GM12878 (cell line): ENCODE measurements at regions not wholly inside any gene's neighbourhood (a gene's known extent, or its start where the extent isn't known, plus 50 kb on each side); places are given as distances from the start of the nearest gene placed in this dataset.

Experiments
- ATAC-seq: fragments of 200-7000 bp; cut with Tn5 transposase; 3 replicates; pipeline ENCODE4 v1.9.1; 2020; ENCODE audit warnings: mild to moderate bottlenecking, moderate library complexity
- BruUV-seq: library from RNA; stranded (reverse); fragments of 400-500 nt; replicated peaks from 2 replicates; lab custom pipeline; 2021; lab: Mats Ljungman, UMichigan
- CTCF ChIA-PET: fragments of 300-600 bp; sonication (Branson Sonifier 250); formaldehyde crosslinking; extraction: SDS; loops from one replicate; lab custom pipeline; 2021; ENCODE audit warnings: inconsistent platforms; lab: Yijun Ruan, JAX
- POLR2A ChIA-PET: fragments of 350-600 bp; formaldehyde crosslinking; extraction: SDS; loops from one replicate; lab custom pipeline; 2021; ENCODE audit warnings: inconsistent platforms; lab: Charles Lee
- RAD21 ChIA-PET: fragments of 300-600 bp; sonication (Branson Sonifier 250); formaldehyde crosslinking; loops from one replicate; lab custom pipeline; 2023; ENCODE audit warnings: antibody characterized with exemption; ENCODE audit not compliant: unreplicated experiment; lab: Charles Lee
- SMC1A ChIA-PET: fragments of 300-600 bp; sonication (Branson Sonifier 250); formaldehyde crosslinking; loops from one replicate; lab custom pipeline; 2023; ENCODE audit not compliant: unreplicated experiment, uncharacterized antibody; lab: Charles Lee
- DNase-seq: peaks from one replicate; pipeline ENCODE4 v3.0.0-alpha.2; 2011; ENCODE audit warnings: low read depth, low spot score
- FAIRE-seq: peaks from 3 replicates; lab custom pipeline; 2011; peaks lifted over from hg19 to GRCh38; lab: Jason Lieb, UNC
- H2AFZ ChIP-seq: 2 replicates; pipeline ENCODE4 v1.6.0; 2011; ENCODE audit warnings: low read depth, low read length, control low read depth; ENCODE audit not compliant: control insufficient read depth
- H3K27ac ChIP-seq: 2 replicates; pipeline ENCODE4 v1.5.1; 2011; ENCODE audit warnings: control low read depth; ENCODE audit not compliant: control insufficient read depth, insufficient read depth
- H3K27me3 ChIP-seq, 2 experiments: replicated peaks in 1 of 2; 2 replicates each; pipeline versions ENCODE4 v1.6.0 to v1.6.1; 2011; ENCODE audit warnings: low read length in 1 of 2; ENCODE audit not compliant: control insufficient read depth in 2 of 2, insufficient read depth in 2 of 2
- H3K36me3 ChIP-seq, 2 experiments: 2 replicates each; pipeline ENCODE4 v1.5.1; 2011; ENCODE audit warnings: low read length in 1 of 2; ENCODE audit not compliant: control insufficient read depth in 2 of 2, insufficient read depth in 2 of 2
- H3K4me1 ChIP-seq: 2 replicates; pipeline ENCODE4 v1.6.1; 2011; ENCODE audit warnings: mild to moderate bottlenecking, low read length, moderate library complexity, mixed read lengths; ENCODE audit not compliant: control insufficient read depth, insufficient read depth
- H3K4me2 ChIP-seq: 2 replicates; pipeline ENCODE4 v1.6.0; 2011; ENCODE audit warnings: control low read depth; ENCODE audit not compliant: control insufficient read depth, insufficient read depth
- H3K4me3 ChIP-seq: fragments of 200-600 bp; sonication (generic); 2 replicates; pipeline ENCODE4 v1.5.1; 2016
- H3K79me2 ChIP-seq: 2 replicates; pipeline ENCODE4 v1.6.0; 2011; ENCODE audit warnings: low read length; ENCODE audit not compliant: control insufficient read depth, insufficient read depth
- H3K9ac ChIP-seq: 2 replicates; pipeline ENCODE4 v1.8.0; 2011; ENCODE audit warnings: low read length, control low read depth, mixed read lengths; ENCODE audit not compliant: control insufficient read depth, insufficient read depth
- H3K9me3 ChIP-seq: replicated peaks from 3 replicates; pipeline ENCODE4 v1.5.1; 2011; ENCODE audit warnings: mild to moderate bottlenecking, low read length; ENCODE audit not compliant: control insufficient read depth, insufficient read depth
- H4K20me1 ChIP-seq: 2 replicates; pipeline ENCODE4 v1.6.0; 2011; ENCODE audit not compliant: control insufficient read depth, insufficient read depth
- ASH2L ChIP-seq: fragments of 300-600, 200-600 bp; sonication (generic); IDR thresholded peaks from 2 replicates; pipeline ENCODE4 v1.6.1; 2017; ENCODE audit warnings: low read depth, mild to moderate bottlenecking, borderline replicate concordance
- BACH1 ChIP-seq: fragments of 450-650 bp; IDR thresholded peaks from 2 replicates; pipeline ENCODE4 v1.6.1; 2017; ENCODE audit warnings: mild to moderate bottlenecking, borderline replicate concordance
- DPF2 ChIP-seq: fragments of 450-650 bp; IDR thresholded peaks from 2 replicates; pipeline ENCODE4 v1.6.1; 2017; ENCODE audit warnings: mild to moderate bottlenecking
- GATAD2B ChIP-seq: fragments of 450-650 bp; conservative IDR thresholded peaks from 2 replicates; pipeline ENCODE4 v1.6.1; 2017; ENCODE audit warnings: low read depth, mild to moderate bottlenecking, moderate library complexity
- HDAC6 ChIP-seq: fragments of 200-600 bp; sonication (generic); IDR thresholded peaks from one replicate; pipeline ENCODE4 v1.8.0; 2017; ENCODE audit warnings: antibody characterized with exemption; ENCODE audit not compliant: unreplicated experiment
- MTA2 ChIP-seq: fragments of 450-650 bp; IDR thresholded peaks from 2 replicates; pipeline ENCODE4 v1.6.1; 2016; ENCODE audit warnings: low read depth, mild to moderate bottlenecking, moderate library complexity
- RAD51 ChIP-seq: fragments of 450-650 bp; IDR thresholded peaks from 2 replicates; pipeline ENCODE4 v1.6.1; 2016; ENCODE audit warnings: moderate library complexity, mild to moderate bottlenecking, inconsistent platforms
- RB1 ChIP-seq: fragments of 450-650 bp; formaldehyde crosslinking; IDR thresholded peaks from 2 replicates; pipeline ENCODE4 v1.6.1; 2017; ENCODE audit warnings: mild to moderate bottlenecking, borderline replicate concordance
- RELA ChIP-seq: fragments of 450-650 bp; IDR thresholded peaks from 2 replicates; pipeline ENCODE4 v1.8.0; 2014; ENCODE audit warnings: borderline replicate concordance; ENCODE audit not compliant: partially characterized antibody
- SMAD1 ChIP-seq: fragments of 450-650 bp; IDR thresholded peaks from 2 replicates; pipeline ENCODE4 v1.6.1; 2018; ENCODE audit warnings: mild to moderate bottlenecking, low read depth; ENCODE audit not compliant: partially characterized antibody
- SMC3 ChIP-seq: IDR thresholded peaks from 2 replicates; pipeline ENCODE4 v1.6.1; 2011; ENCODE audit warnings: low read length, improper control_type of control experiment, borderline replicate concordance
- TCF3 ChIP-seq: IDR thresholded peaks from 2 replicates; pipeline ENCODE4 v1.6.1; 2012; ENCODE audit warnings: low read depth, mild to moderate bottlenecking, low read length, borderline replicate concordance; ENCODE audit not compliant: insufficient read depth
- ZBTB33 ChIP-seq: fragments of 450-650 bp; IDR thresholded peaks from 2 replicates; pipeline ENCODE4 v1.6.1; 2017; ENCODE audit warnings: mild to moderate bottlenecking
- ZNF217 ChIP-seq: fragments of 450-650 bp; IDR thresholded peaks from 2 replicates; pipeline ENCODE4 v1.6.1; 2017; ENCODE audit warnings: antibody characterized with exemption, mild to moderate bottlenecking
- ZNF622 ChIP-seq: fragments of 450-650 bp; IDR thresholded peaks from 2 replicates; pipeline ENCODE4 v1.6.1; 2017; ENCODE audit warnings: mild to moderate bottlenecking, inconsistent platforms
- WGBS: methylation state at CpG from one replicate; pipeline ENCODE4 v1.1.6; 2016; ENCODE audit warnings: low lambda C conversion rate; ENCODE audit not compliant: insufficient replicate concordance, insufficient coverage; ENCODE audit errors: missing lambda C conversion rate; 5-methylcytosine and 5-hydroxymethylcytosine counted together
- in situ Hi-C: fragments of 300-500 bp; cut with MboI; formaldehyde crosslinking; loops from 9 replicates; pipeline ENCODE4 v1.14.3; 2018; ENCODE audit warnings: mixed read lengths
- intact Hi-C: fragments of 100-400 bp; cut with micrococcal nuclease; formaldehyde crosslinking; loops from one replicate; pipeline ENCODE4 v1.14.2; 2022; ENCODE audit not compliant: unreplicated experiment

GRCh38 chrX:45788315-45788714 lies 587.6 kb upstream of the DIPK2B start:
- H3K36me3 ChIP-seq = no peaks in the 10 kb centered on the region
- BruUV-seq = no TSS peak
- no peak overlapping the region for H3K9ac ChIP-seq
- no peak overlapping the region for H3K4me3 ChIP-seq
- ChIA-PET SMC1A (no interaction called here), CTCF (no interaction called here), RAD21 (no interaction called here), POLR2A (no interaction called here)
- in situ Hi-C loops = no loop called here
- H3K9me3 ChIP-seq = no peaks in the 10 kb centered on the region; the same call in 2 of the 3 replicates
- ATAC-seq = no peak
- 0 out of 4 replicates have a peak, but pooled peaks cover 0 to 4% of the 10 kb centered on the region in 2 experiments for H3K27me3 ChIP-seq
- no peaks in the 10 kb centered on the region for H3K4me1 ChIP-seq
- no peaks in the 10 kb centered on the region for H3K79me2 ChIP-seq
- 45% methylated on average over 5 of the region's 5 CpGs for WGBS
- TF ChIP-seq RB1 = no peak
- no peak for TF ChIP-seq HDAC6
- no peak overlapping the region for H3K27ac ChIP-seq
- no peak for FAIRE-seq
- intact Hi-C loops = no loop called here
- H3K4me2 ChIP-seq = no peak overlapping the region
- DNase-seq = no peak
- no peaks in the 10 kb centered on the region for H4K20me1 ChIP-seq
- H2AFZ ChIP-seq = no peak overlapping the region

GRCh38 chrX:45784590-45784989 lies 583.9 kb upstream of the DIPK2B start:
- Histone ChIP-seq H3K27me3 (0 out of 4 replicates have a peak, but pooled peaks cover 0 to 4% of the 10 kb centered on the region in 2 experiments), H3K9me3 (no peaks in the 10 kb centered on the region; the same call in 2 of the 3 replicates), H4K20me1 (no peaks in the 10 kb centered on the region), H3K27ac (no peak overlapping the region), H3K79me2 (no peaks in the 10 kb centered on the region), H3K4me1 (no peaks in the 10 kb centered on the region), H2AFZ (no peak overlapping the region), H3K9ac (no peak overlapping the region), H3K36me3 (no peaks in the 10 kb centered on the region), H3K4me2 (no peak overlapping the region), H3K4me3 (no peak overlapping the region)
- SMC1A ChIA-PET = no interaction called here
- ATAC-seq (no peak), FAIRE-seq (no peak), DNase-seq (no peak)
- no TSS peak for BruUV-seq
- WGBS = 61% methylated on average over 3 of the region's 3 CpGs
- CTCF ChIA-PET = interaction anchor here (1.0 kb wide), 1 partner anchor 9 kb away, joined by 3 read pairs; no protein-coding TSS in a partner anchor
- POLR2A ChIA-PET = no interaction called here
- RAD21 ChIA-PET = no interaction called here
- no peak for TF ChIP-seq ASH2L
- no peak for TF ChIP-seq ZNF622
- TF ChIP-seq GATAD2B = no peak
- TF ChIP-seq RELA = no peak
- TF ChIP-seq ZNF217 = no peak
- no peak for TF ChIP-seq SMC3
- TF ChIP-seq ZBTB33 = no peak
- TF ChIP-seq RAD51 = no peak
- TF ChIP-seq TCF3 = no peak
- no peak for TF ChIP-seq BACH1
- no peak for TF ChIP-seq SMAD1
- no peak for TF ChIP-seq MTA2
- no peak for TF ChIP-seq DPF2
- intact Hi-C loops = no loop called here
- in situ Hi-C loops = no loop called here
